ENCODE measurements at regions not wholly inside any gene's neighbourhood (a gene's known extent, or its start where the extent isn't known, plus 50 kb on each side); places are given as distances from the start of the nearest gene placed in this dataset.

- H2AK5ac ChIP-seq (ENCODE audit: low read depth, low read length) = no peak overlapping the region
- H3K79me2 ChIP-seq (ENCODE audit: control insufficient read depth in 1 of 2, insufficient read depth in 2 of 2, low read length in 2 of 2) = no peaks in the 10 kb centered on the region
- peaks cover 0 to 7% of the 10 kb centered on the region in 2 experiments; a peak in 1 of 4 replicates for H3K9me3 ChIP-seq (ENCODE audit: insufficient read depth in 2 of 2, low read depth in 1 of 2, low read length in 1 of 2)
- no peaks in the 10 kb centered on the region for H3K36me3 ChIP-seq (ENCODE audit: control insufficient read depth in 2 of 4, insufficient read depth in 4 of 4, low read length in 3 of 4)
- no peaks in the 10 kb centered on the region for H3K27me3 ChIP-seq (replicated peaks in 1 of 4; ENCODE audit: control insufficient read depth in 3 of 4, extremely low read depth in 1 of 4, insufficient read depth in 3 of 4, low read length in 3 of 4)
- H4K8ac ChIP-seq (ENCODE audit: extremely low read depth, insufficient read depth, low read length) = no peak overlapping the region
- H2BK5ac ChIP-seq (ENCODE audit: low read depth, low read length) = no peak overlapping the region
- CTCF ChIA-PET (ENCODE audit: partially characterized antibody) = no interaction called here
- no peak overlapping the region for H2BK12ac ChIP-seq (ENCODE audit: low read depth, low read length)
- no peak overlapping the region for H4K91ac ChIP-seq (replicated peaks; ENCODE audit: insufficient read length, low read length)
- H3K23me2 ChIP-seq (ENCODE audit: low read depth, low read length) = no peaks in the 10 kb centered on the region
- no peak overlapping the region for H2BK120ac ChIP-seq (replicated peaks; ENCODE audit: low read depth, low read length)
- H4K5ac ChIP-seq (ENCODE audit: insufficient read length, low read depth, low read length) = no peak overlapping the region
- no peaks in the 10 kb centered on the region for H4K20me1 ChIP-seq (replicated peaks in 1 of 2; ENCODE audit: control insufficient read depth in 1 of 2, insufficient read depth in 2 of 2, low read length in 2 of 2)
- H3K4me1 ChIP-seq (replicated peaks in 1 of 4; ENCODE audit: control insufficient read depth in 3 of 4, insufficient read depth in 4 of 4, low read length in 3 of 4) = no peaks in the 10 kb centered on the region
- H2BK15ac ChIP-seq (ENCODE audit: low read length) = no peak overlapping the region
- no peaks in the 10 kb centered on the region for H3K79me1 ChIP-seq (ENCODE audit: low read depth, low read length)
- H2BK20ac ChIP-seq (ENCODE audit: low read length) = no peak overlapping the region
- H3K9ac ChIP-seq (replicated peaks in 1 of 4; ENCODE audit: extremely low read depth in 1 of 4, low read depth in 3 of 4, low read length in 3 of 4) = no peak overlapping the region
- no peak overlapping the region for H3K56ac ChIP-seq (replicated peaks; ENCODE audit: insufficient read length, low read depth, low read length)
- H3K4me2 ChIP-seq (ENCODE audit: insufficient read depth in 1 of 2, low read depth in 2 of 2, low read length in 2 of 2) = no peak overlapping the region
- POLR2A ChIA-PET (ENCODE audit: partially characterized antibody) = no interaction called here
- no peak overlapping the region for H3K4ac ChIP-seq (replicated peaks; ENCODE audit: insufficient read length, low read depth, low read length)
- no peak overlapping the region for H2AFZ ChIP-seq (ENCODE audit: low read length)
- no peak overlapping the region for H3K14ac ChIP-seq (ENCODE audit: insufficient read length)
- H3K27ac ChIP-seq (ENCODE audit: low read depth, low read length) = no peak overlapping the region
- WGBS, 2 experiments (ENCODE audit: extremely low coverage in 1 of 2, insufficient coverage in 1 of 2, insufficient read length in 1 of 2, insufficient replicate concordance in 2 of 2, low coverage in 1 of 2, low lambda C conversion rate in 2 of 2, missing lambda C conversion rate in 1 of 2) = 98% methylated on average over 2 of the region's 2 CpGs; no CpG with 5 or more reads in 1 of the 2 experiments
- DNase-seq (ENCODE audit: low read depth in 1 of 2, low spot score in 2 of 2) (no peak), FAIRE-seq (no peak)
- no peak overlapping the region for H3K18ac ChIP-seq (ENCODE audit: extremely low read depth, low read length)
- no peak overlapping the region for H3K23ac ChIP-seq (ENCODE audit: insufficient read length)
- H3K4me3 ChIP-seq (ENCODE audit: extremely low read depth in 1 of 4, insufficient read depth in 2 of 4, low read depth in 3 of 4, low read length in 4 of 4) = no peak overlapping the region
- TF ChIP-seq BRCA1 (IDR thresholded peaks at IDR 0.05; ENCODE audit: low read depth, low read length) = no peak
- no peak for TF ChIP-seq RNF2 (IDR thresholded peaks at IDR 0.05; ENCODE audit: borderline replicate concordance, low read depth, low read length, missing control alignments, poor library complexity, severe bottlenecking)
- TF ChIP-seq SUZ12 (IDR thresholded peaks at IDR 0.05; ENCODE audit: low read length) = no peak
- no peak for TF ChIP-seq HDAC6 (IDR thresholded peaks at IDR 0.05; ENCODE audit: low read depth, low read length)
- TF ChIP-seq CTCF (IDR thresholded peaks at IDR 0.05; ENCODE audit: control extremely low read depth in 1 of 3, insufficient read depth in 1 of 3, low read depth in 1 of 3, low read length in 3 of 3) = no peak
- TF ChIP-seq BACH1 (IDR thresholded peaks at IDR 0.05; ENCODE audit: low read length) = no peak
Observed at GRCh38 chr2:56502616-56503015, 318.8 kb downstream of the CCDC85A start.

Data from H1 (cell line).